HG03066 (cell line): ENCODE measurements at regions not wholly inside any gene's neighbourhood (a gene's known extent, or its start where the extent isn't known, plus 50 kb on each side); places are given as distances from the start of the nearest gene placed in this dataset.

Experiments used
- ATAC-seq: cut with Tn5 transposase; IDR thresholded peaks from one replicate; pipeline ENCODE4 v1.9.1; 2021; ENCODE audit warnings: low read depth; ENCODE audit not compliant: unreplicated experiment

GRCh38 chr17:71334048-71334751, 786.6 kb upstream of the SOX9 start:
- ATAC-seq: no peak

GRCh38 chr17:71335212-71335611, 785.6 kb upstream of the SOX9 start:
- no peak for ATAC-seq

GRCh38 chr17:71337938-71338337, 782.9 kb upstream of the SOX9 start:
- ATAC-seq: no peak

GRCh38 chr17:71338396-71338795, 782.4 kb upstream of the SOX9 start:
- no peak for ATAC-seq

- ATAC-seq: no peak
Measured at GRCh38 chr17:71339206-71339605, 781.6 kb upstream of the SOX9 start.

GRCh38 chr17:71342737-71343136, 778.1 kb upstream of the SOX9 start:
- ATAC-seq: no peak

GRCh38 chr17:71349908-71350600, 770.8 kb upstream of the SOX9 start:
- ATAC-seq: no peak

- no peak for ATAC-seq
Measured at GRCh38 chr17:71360301-71360700, 760.5 kb upstream of the SOX9 start.

- ATAC-seq: no peak
Measured at GRCh38 chr17:71361656-71362450, 759.0 kb upstream of the SOX9 start.

- no peak for ATAC-seq
Measured at GRCh38 chr17:71363661-71364060, 757.2 kb upstream of the SOX9 start.

- no peak for ATAC-seq
Measured at GRCh38 chr17:71371809-71372208, 749.0 kb upstream of the SOX9 start.

GRCh38 chr17:71375948-71376347, 744.9 kb upstream of the SOX9 start:
- ATAC-seq: no peak

- ATAC-seq: no peak
Measured at GRCh38 chr17:71376933-71377332, 743.9 kb upstream of the SOX9 start.

GRCh38 chr17:71378036-71378435, 742.8 kb upstream of the SOX9 start:
- ATAC-seq: no peak

GRCh38 chr17:71378741-71379140, 742.1 kb upstream of the SOX9 start:
- ATAC-seq: no peak

- ATAC-seq: no peak
Measured at GRCh38 chr17:71379512-71379911, 741.3 kb upstream of the SOX9 start.

GRCh38 chr17:71380535-71380934, 740.3 kb upstream of the SOX9 start:
- ATAC-seq: no peak

GRCh38 chr17:71380936-71381335, 739.9 kb upstream of the SOX9 start:
- no peak for ATAC-seq

- no peak for ATAC-seq
Measured at GRCh38 chr17:71383091-71383490, 737.7 kb upstream of the SOX9 start.

GRCh38 chr17:71387456-71387855, 733.4 kb upstream of the SOX9 start:
- no peak for ATAC-seq

- no peak for ATAC-seq
Measured at GRCh38 chr17:71392715-71393567, 727.9 kb upstream of the SOX9 start.
